ENCODE measurements at regions not wholly inside any gene's neighbourhood (a gene's known extent, or its start where the extent isn't known, plus 50 kb on each side); places are given as distances from the start of the nearest gene placed in this dataset.

DNA sequence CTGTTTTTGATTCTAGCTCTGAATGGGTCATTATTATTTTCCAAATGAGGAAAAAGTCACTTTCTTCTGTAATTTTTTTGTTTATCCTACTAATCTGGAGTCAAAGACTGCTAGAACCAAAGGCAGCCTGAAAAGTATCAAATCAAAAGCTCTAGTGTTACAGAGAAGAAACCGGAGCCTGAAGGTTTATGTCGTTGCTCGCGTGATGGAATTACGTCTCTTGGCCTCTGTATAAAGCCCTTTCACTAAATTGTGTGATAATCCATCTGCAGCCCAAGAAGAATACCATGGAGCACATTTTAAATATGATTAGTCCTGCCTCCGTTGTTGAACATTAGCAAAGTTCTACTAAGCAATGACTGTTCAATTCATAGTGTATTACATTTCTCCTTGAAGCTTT, 738.6 kb downstream of the C6orf118 start:
- Histone ChIP-seq H3K9me2 (ENCODE audit: insufficient read depth, low read length) (no peaks in the 10 kb centered on the region), H3K36me3 (ENCODE audit: insufficient read depth, low read length) (no peaks in the 10 kb centered on the region), H3K27me3 (ENCODE audit: insufficient read depth, low read depth, low read length) (no peaks in the 10 kb centered on the region), H3K79me2 (replicated peaks; ENCODE audit: insufficient read depth, low read length) (no peaks in the 10 kb centered on the region), H3K9ac (ENCODE audit: low read length) (no peak overlapping the region), H3K9me3 (ENCODE audit: low read length) (no peaks in the 10 kb centered on the region), H3F3A (ENCODE audit: insufficient read depth, low read length, poor library complexity, severe bottlenecking) (no peaks in the 10 kb centered on the region), H4K20me1 (ENCODE audit: insufficient read depth) (no peaks in the 10 kb centered on the region), H3K4me2 (ENCODE audit: low read length) (no peak overlapping the region), H2AFZ (ENCODE audit: low read depth, low read length) (no peak overlapping the region), H3K4me3 (ENCODE audit: low read length) (no peak overlapping the region), H3K27ac (ENCODE audit: low read length) (no peak overlapping the region)
- TF ChIP-seq POLR2AphosphoS5 (IDR thresholded peaks at IDR 0.05), result no peak
- no peak for TF ChIP-seq EZH2 (IDR thresholded peaks at IDR 0.05; ENCODE audit: borderline replicate concordance, insufficient read depth, low read length, poor library complexity, severe bottlenecking)
- TF ChIP-seq RAD21 (conservative IDR thresholded peaks at IDR 0.05), result no peak
- TF ChIP-seq CTCF (IDR thresholded peaks at IDR 0.05; ENCODE audit: poor library complexity, severe bottlenecking), result no peak
- TF ChIP-seq SMC3 (conservative IDR thresholded peaks at IDR 0.05; ENCODE audit: poor library complexity), result no peak
- no peak for TF ChIP-seq TAF1 (IDR thresholded peaks at IDR 0.05; ENCODE audit: low read depth)

- Histone ChIP-seq H3K27ac (ENCODE audit: low read length) (no peak overlapping the region), H3K27me3 (ENCODE audit: insufficient read depth, low read depth, low read length) (no peaks in the 10 kb centered on the region), H3K9ac (ENCODE audit: low read length) (no peak overlapping the region), H2AFZ (ENCODE audit: low read depth, low read length) (no peak overlapping the region), H3K79me2 (replicated peaks; ENCODE audit: insufficient read depth, low read length) (no peaks in the 10 kb centered on the region), H3K4me3 (ENCODE audit: low read length) (no peak overlapping the region), H3K9me2 (ENCODE audit: insufficient read depth, low read length) (no peaks in the 10 kb centered on the region), H4K20me1 (ENCODE audit: insufficient read depth) (no peaks in the 10 kb centered on the region), H3F3A (ENCODE audit: insufficient read depth, low read length, poor library complexity, severe bottlenecking) (no peaks in the 10 kb centered on the region), H3K36me3 (ENCODE audit: insufficient read depth, low read length) (no peaks in the 10 kb centered on the region), H3K9me3 (ENCODE audit: low read length) (no peaks in the 10 kb centered on the region), H3K4me2 (ENCODE audit: low read length) (no peak overlapping the region)
- TF ChIP-seq CTCF (IDR thresholded peaks at IDR 0.05; ENCODE audit: poor library complexity, severe bottlenecking) (no peak), SMC3 (conservative IDR thresholded peaks at IDR 0.05; ENCODE audit: poor library complexity) (no peak), MXI1 (conservative IDR thresholded peaks at IDR 0.05; ENCODE audit: poor library complexity, severe bottlenecking) (no peak), TAF1 (IDR thresholded peaks at IDR 0.05; ENCODE audit: low read depth) (no peak), POLR2AphosphoS5 (IDR thresholded peaks at IDR 0.05) (no peak), EZH2 (IDR thresholded peaks at IDR 0.05; ENCODE audit: borderline replicate concordance, insufficient read depth, low read length, poor library complexity, severe bottlenecking) (no peak), EP300 (conservative IDR thresholded peaks at IDR 0.05; ENCODE audit: poor library complexity, severe bottlenecking) (no peak), RAD21 (conservative IDR thresholded peaks at IDR 0.05) (no peak)
- TF ChIP-seq, protein P1, sequence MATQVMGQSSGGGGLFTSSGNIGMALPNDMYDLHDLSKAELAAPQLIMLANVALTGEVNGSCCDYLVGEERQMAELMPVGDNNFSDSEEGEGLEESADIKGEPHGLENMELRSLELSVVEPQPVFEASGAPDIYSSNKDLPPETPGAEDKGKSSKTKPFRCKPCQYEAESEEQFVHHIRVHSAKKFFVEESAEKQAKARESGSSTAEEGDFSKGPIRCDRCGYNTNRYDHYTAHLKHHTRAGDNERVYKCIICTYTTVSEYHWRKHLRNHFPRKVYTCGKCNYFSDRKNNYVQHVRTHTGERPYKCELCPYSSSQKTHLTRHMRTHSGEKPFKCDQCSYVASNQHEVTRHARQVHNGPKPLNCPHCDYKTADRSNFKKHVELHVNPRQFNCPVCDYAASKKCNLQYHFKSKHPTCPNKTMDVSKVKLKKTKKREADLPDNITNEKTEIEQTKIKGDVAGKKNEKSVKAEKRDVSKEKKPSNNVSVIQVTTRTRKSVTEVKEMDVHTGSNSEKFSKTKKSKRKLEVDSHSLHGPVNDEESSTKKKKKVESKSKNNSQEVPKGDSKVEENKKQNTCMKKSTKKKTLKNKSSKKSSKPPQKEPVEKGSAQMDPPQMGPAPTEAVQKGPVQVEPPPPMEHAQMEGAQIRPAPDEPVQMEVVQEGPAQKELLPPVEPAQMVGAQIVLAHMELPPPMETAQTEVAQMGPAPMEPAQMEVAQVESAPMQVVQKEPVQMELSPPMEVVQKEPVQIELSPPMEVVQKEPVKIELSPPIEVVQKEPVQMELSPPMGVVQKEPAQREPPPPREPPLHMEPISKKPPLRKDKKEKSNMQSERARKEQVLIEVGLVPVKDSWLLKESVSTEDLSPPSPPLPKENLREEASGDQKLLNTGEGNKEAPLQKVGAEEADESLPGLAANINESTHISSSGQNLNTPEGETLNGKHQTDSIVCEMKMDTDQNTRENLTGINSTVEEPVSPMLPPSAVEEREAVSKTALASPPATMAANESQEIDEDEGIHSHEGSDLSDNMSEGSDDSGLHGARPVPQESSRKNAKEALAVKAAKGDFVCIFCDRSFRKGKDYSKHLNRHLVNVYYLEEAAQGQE (IDR thresholded peaks at IDR 0.05; ENCODE audit: borderline replicate concordance), result no peak
These were observed 739.9 kb downstream of the C6orf118 start for GRCh38 chr6:164569509-164569908.

Data from neural cell (in vitro differentiated cells).